GM12873 (cell line): ENCODE measurements at regions not wholly inside any gene's neighbourhood (a gene's known extent, or its start where the extent isn't known, plus 50 kb on each side); places are given as distances from the start of the nearest gene placed in this dataset.

ENCODE experiments used
- CTCF ChIP-seq: IDR thresholded peaks from 2 replicates; pipeline ENCODE4 v1.5.1; 2012; ENCODE audit warnings: low read depth, mild to moderate bottlenecking, moderate library complexity, low read length, control low read depth; ENCODE audit not compliant: insufficient read depth; ENCODE audit errors: missing control alignments

- no peak for TF ChIP-seq CTCF
Measured at GRCh38 chr18:34121200-34121721, 103.5 kb downstream of the NOL4 start.

- no peak for TF ChIP-seq CTCF
Measured at GRCh38 chr18:34120294-34120693, 104.4 kb downstream of the NOL4 start.

GRCh38 chr18:34117319-34117718 lies 107.4 kb downstream of the NOL4 start:
- TF ChIP-seq CTCF: no peak

- TF ChIP-seq CTCF: no peak
Measured at GRCh38 chr18:34115409-34116081, 109.2 kb downstream of the NOL4 start.

GRCh38 chr18:34114996-34115395 lies 109.7 kb downstream of the NOL4 start:
- no peak for TF ChIP-seq CTCF

GRCh38 chr18:34108206-34108605 lies 116.5 kb downstream of the NOL4 start:
- no peak for TF ChIP-seq CTCF

- no peak for TF ChIP-seq CTCF
Measured at GRCh38 chr18:34098109-34098508, 126.6 kb downstream of the NOL4 start.
